Caco-2 (cell line): ENCODE measurements at regions not wholly inside any gene's neighbourhood (a gene's known extent, or its start where the extent isn't known, plus 50 kb on each side); places are given as distances from the start of the nearest gene placed in this dataset.

Source experiments
- BruUV-seq: library from RNA; stranded (reverse); fragments of 400-500 nt; replicated peaks from 2 replicates; lab custom pipeline; 2021; lab: Mats Ljungman, UMichigan
- CTCF ChIA-PET: fragments of 300-600 bp; sonication (Branson Sonifier 250); formaldehyde crosslinking; loops from one replicate; lab custom pipeline; 2022; ENCODE audit warnings: antibody characterized with exemption; lab: Charles Lee
- POLR2A ChIA-PET: fragments of 300-600 bp; sonication (Branson Sonifier 250); formaldehyde crosslinking; loops from one replicate; lab custom pipeline; 2022; ENCODE audit warnings: antibody characterized with exemption; lab: Charles Lee
- DNase-seq, 2 experiments: peaks; one replicate each; pipeline versions ENCODE4 v3.0.0 to v3.0.0-alpha.2; 2020 to 2022
- H3K27me3 ChIP-seq: replicated peaks from 2 replicates; pipeline ENCODE4 v1.6.0; 2011; ENCODE audit warnings: low read length; ENCODE audit not compliant: control insufficient read depth, insufficient read depth
- H3K36me3 ChIP-seq: 2 replicates; pipeline ENCODE4 v1.5.1; 2011; ENCODE audit warnings: low read length; ENCODE audit not compliant: control insufficient read depth, insufficient read depth
- H3K4me1 ChIP-seq: fragments of 250-450 bp; sonication (Bioruptor Pico); 2 replicates; pipeline ENCODE4 v1.5.1; 2020; ENCODE audit warnings: mild to moderate bottlenecking
- H3K4me3 ChIP-seq: 2 replicates; pipeline ENCODE4 v1.5.1; 2011; ENCODE audit warnings: low read depth, mild to moderate bottlenecking, control low read depth, low read length
- H3K9me3 ChIP-seq: fragments of 250-450 bp; sonication (Bioruptor Pico); 2 replicates; pipeline ENCODE4 v1.5.1; 2020; ENCODE audit warnings: mild to moderate bottlenecking, moderate library complexity
- H3K27ac Mint-ChIP-seq: one replicate; pipeline ENCODE4 v1.8.0; 2022; ENCODE audit warnings: mixed read lengths; ENCODE audit not compliant: unreplicated experiment
- H3K27me3 Mint-ChIP-seq: one replicate; pipeline ENCODE4 v1.8.0; 2022; ENCODE audit warnings: mixed read lengths; ENCODE audit not compliant: insufficient read depth, unreplicated experiment
- H3K36me3 Mint-ChIP-seq: one replicate; pipeline ENCODE4 v1.8.0; 2022; ENCODE audit warnings: mild to moderate bottlenecking, mixed read lengths; ENCODE audit not compliant: insufficient read depth, unreplicated experiment
- H3K4me1 Mint-ChIP-seq: one replicate; pipeline ENCODE4 v1.8.0; 2022; ENCODE audit warnings: low read depth, mixed read lengths; ENCODE audit not compliant: unreplicated experiment
- H3K4me3 Mint-ChIP-seq: one replicate; pipeline ENCODE4 v1.8.0; 2022; ENCODE audit warnings: mild to moderate bottlenecking, moderate library complexity, mixed read lengths; ENCODE audit not compliant: unreplicated experiment
- H3K9me3 Mint-ChIP-seq: one replicate; pipeline ENCODE4 v1.8.0; 2022; ENCODE audit warnings: mixed read lengths; ENCODE audit not compliant: unreplicated experiment
- CTCF ChIP-seq, 2 experiments: fragments of 200-600 bp in 1 of 2; IDR thresholded peaks; 1 replicate in 1 of 2; 2 replicates in 1 of 2; pipeline versions ENCODE4 v1.5.1 to v1.8.0; 2011 to 2022; ENCODE audit warnings: antibody characterized with exemption in 1 of 2, control low read depth in 1 of 2, inconsistent platforms in 1 of 2, low read depth in 1 of 2, low read length in 1 of 2, mild to moderate bottlenecking in 1 of 2, moderate library complexity in 1 of 2; ENCODE audit not compliant: insufficient read depth in 1 of 2, severe bottlenecking in 1 of 2, unreplicated experiment in 1 of 2
- intact Hi-C: fragments of 100-400 bp; cut with micrococcal nuclease; formaldehyde crosslinking; loops from one replicate; pipeline ENCODE4 v1.10.0; 2022; ENCODE audit not compliant: unreplicated experiment

GRCh38 chr6:150656156-150656555 is 56.5 kb downstream of the PLEKHG1 start:
- H3K27me3 Mint-ChIP-seq, result no peaks in the 10 kb centered on the region
- peaks cover 7% of the 10 kb centered on the region for H3K4me1 Mint-ChIP-seq
- no peaks in the 10 kb centered on the region for H3K36me3 Mint-ChIP-seq
- H3K9me3 Mint-ChIP-seq, result no peaks in the 10 kb centered on the region
- no peak for TF ChIP-seq CTCF (IDR thresholded peaks at IDR 0.05; ENCODE audit: insufficient read depth in 1 of 2, low read depth in 1 of 2, low read length in 1 of 2, severe bottlenecking in 1 of 2, unreplicated experiment in 1 of 2)
- H3K4me3 ChIP-seq, result no peak overlapping the region
- no peak overlapping the region for H3K27ac Mint-ChIP-seq
- H3K36me3 ChIP-seq, result no peaks in the 10 kb centered on the region; the same call in 1 of the 2 replicates
- BruUV-seq, result no TSS peak
- H3K4me3 Mint-ChIP-seq, result no peak overlapping the region
- H3K27me3 ChIP-seq, result no peaks in the 10 kb centered on the region
- no peaks in the 10 kb centered on the region for H3K9me3 ChIP-seq
- CTCF ChIA-PET, result no interaction called here
- POLR2A ChIA-PET, result no interaction called here
- intact Hi-C loops, result no loop called here
- no peak for DNase-seq
- H3K4me1 ChIP-seq, result 0 out of 2 replicates have a peak, but pooled peaks cover 5% of the 10 kb centered on the region

GRCh38 chr6:150658421-150658820 is 58.7 kb downstream of the PLEKHG1 start:
- Histone ChIP-seq H3K36me3 (no peaks in the 10 kb centered on the region), H3K4me3 (no peak overlapping the region), H3K4me1 (0 out of 2 replicates have a peak, but pooled peaks cover 5% of the 10 kb centered on the region), H3K27me3 (no peaks in the 10 kb centered on the region), H3K9me3 (no peaks in the 10 kb centered on the region)
- no peak for DNase-seq
- Mint-ChIP-seq H3K27ac (no peak overlapping the region), H3K4me3 (no peak overlapping the region), H3K4me1 (peaks cover 7% of the 10 kb centered on the region), H3K27me3 (no peaks in the 10 kb centered on the region), H3K9me3 (peaks cover 1% of the 10 kb centered on the region), H3K36me3 (no peaks in the 10 kb centered on the region)
- no TSS peak for BruUV-seq
- ChIA-PET CTCF (no interaction called here), POLR2A (no interaction called here)
- TF ChIP-seq CTCF (IDR thresholded peaks at IDR 0.05; ENCODE audit: insufficient read depth in 1 of 2, low read depth in 1 of 2, low read length in 1 of 2, severe bottlenecking in 1 of 2, unreplicated experiment in 1 of 2), result no peak
- intact Hi-C loops, result no loop called here

- no peaks in the 10 kb centered on the region for H3K36me3 Mint-ChIP-seq
- DNase-seq, result no peak
- Histone ChIP-seq H3K36me3 (no peaks in the 10 kb centered on the region), H3K4me3 (no peak overlapping the region), H3K27me3 (no peaks in the 10 kb centered on the region), H3K4me1 (0 out of 2 replicates have a peak, but pooled peaks cover 5% of the 10 kb centered on the region), H3K9me3 (no peaks in the 10 kb centered on the region)
- peaks cover 9% of the 10 kb centered on the region for H3K9me3 Mint-ChIP-seq
- intact Hi-C loops, result no loop called here
- no peak overlapping the region for H3K4me3 Mint-ChIP-seq
- no peak overlapping the region for H3K27ac Mint-ChIP-seq
- ChIA-PET POLR2A (no interaction called here), CTCF (no interaction called here)
- BruUV-seq, result no TSS peak
- TF ChIP-seq CTCF (IDR thresholded peaks at IDR 0.05; ENCODE audit: insufficient read depth in 1 of 2, low read depth in 1 of 2, low read length in 1 of 2, severe bottlenecking in 1 of 2, unreplicated experiment in 1 of 2), result no peak
- H3K4me1 Mint-ChIP-seq, result peaks cover 7% of the 10 kb centered on the region
- no peaks in the 10 kb centered on the region for H3K27me3 Mint-ChIP-seq
Measured at GRCh38 chr6:150659046-150659763, 59.5 kb downstream of the PLEKHG1 start.
